ENCODE measurements at regions not wholly inside any gene's neighbourhood (a gene's known extent, or its start where the extent isn't known, plus 50 kb on each side); places are given as distances from the start of the nearest gene placed in this dataset.
"Not testable (repeated sequence)": the region's sequence is repeated elsewhere in the genome, so short reads cannot be mapped to it uniquely, and the experiment has no call there.

GRCh38 chr15:31681529-31682259 lies 348.6 kb upstream of the CHRNA7 start:
- TF ChIP-seq EZH2 (IDR thresholded peaks at IDR 0.05; ENCODE audit: insufficient read depth, poor library complexity, severe bottlenecking); EZH2phosphoT487 (IDR thresholded peaks at IDR 0.05; ENCODE audit: insufficient read depth, low read depth): not testable (repeated sequence)

Data from GM23248 (cell line).